A673 (cell line): ENCODE measurements at regions not wholly inside any gene's neighbourhood (a gene's known extent, or its start where the extent isn't known, plus 50 kb on each side); places are given as distances from the start of the nearest gene placed in this dataset.

Experiments used
- BruUV-seq: library from RNA; stranded (reverse); fragments of 400-500 nt; replicated peaks from 2 replicates; lab custom pipeline; 2021; lab: Mats Ljungman, UMichigan
- CTCF ChIA-PET: fragments of 300-600 bp; sonication (Branson Sonifier 250); formaldehyde crosslinking; loops from one replicate; lab custom pipeline; 2022; ENCODE audit warnings: antibody characterized with exemption; lab: Charles Lee
- POLR2A ChIA-PET: fragments of 300-600 bp; sonication (Branson Sonifier 250); formaldehyde crosslinking; loops from one replicate; lab custom pipeline; 2022; ENCODE audit warnings: antibody characterized with exemption; ENCODE audit not compliant: low non-redundant PET; lab: Charles Lee
- DNase-seq: peaks from one replicate; pipeline ENCODE4 v3.0.0-alpha.2; 2015; ENCODE audit warnings: low spot score
- H3K27ac ChIP-seq: fragments of 200-600 bp; sonication (generic); 2 replicates; pipeline ENCODE4 v1.5.1; 2016; ENCODE audit warnings: mixed run types, low read depth, mild to moderate bottlenecking, mixed read lengths, antibody characterized with exemption, low read length; ENCODE audit not compliant: poor library complexity, severe bottlenecking
- H3K27me3 ChIP-seq: fragments of 200-600 bp; sonication (generic); replicated peaks from 2 replicates; pipeline ENCODE4 v1.6.1; 2017; ENCODE audit warnings: mixed run types, low read depth, mild to moderate bottlenecking, mixed read lengths, antibody characterized with exemption, low read length; ENCODE audit not compliant: insufficient read depth, poor library complexity
- H3K36me3 ChIP-seq: fragments of 200-600 bp; sonication (generic); 2 replicates; pipeline ENCODE4 v1.6.1; 2016; ENCODE audit warnings: mixed run types, mild to moderate bottlenecking, mixed read lengths, antibody characterized with exemption, low read length; ENCODE audit not compliant: insufficient read depth, poor library complexity, severe bottlenecking
- H3K4me1 ChIP-seq: fragments of 200-600 bp; sonication (generic); 2 replicates; pipeline ENCODE4 v1.6.1; 2017; ENCODE audit warnings: mixed run types, mild to moderate bottlenecking, mixed read lengths, antibody characterized with exemption, low read length; ENCODE audit not compliant: insufficient read depth, poor library complexity, severe bottlenecking
- H3K4me3 ChIP-seq: fragments of 200-600 bp; sonication (generic); 2 replicates; pipeline ENCODE4 v1.5.1; 2016; ENCODE audit warnings: low read depth, mixed run types, mild to moderate bottlenecking, mixed read lengths, low read length; ENCODE audit not compliant: poor library complexity, severe bottlenecking
- H3K9me3 ChIP-seq: fragments of 200-600 bp; sonication (generic); 2 replicates; pipeline ENCODE4 v1.6.1; 2016; ENCODE audit warnings: mixed run types, low read depth, mild to moderate bottlenecking, mixed read lengths, antibody characterized with exemption, low read length; ENCODE audit not compliant: poor library complexity, severe bottlenecking
- EZH2 ChIP-seq: fragments of 200-600 bp; sonication (generic); IDR thresholded peaks from 2 replicates; pipeline ENCODE4 v1.6.1; 2017; ENCODE audit warnings: borderline replicate concordance, low read depth, mild to moderate bottlenecking, mixed read lengths, antibody characterized with exemption, low read length; ENCODE audit not compliant: poor library complexity, severe bottlenecking
- intact Hi-C: fragments of 100-400 bp; cut with micrococcal nuclease; formaldehyde crosslinking; loops from one replicate; pipeline ENCODE4 v1.10.0; 2022; ENCODE audit not compliant: unreplicated experiment
- TF ChIP-seq, protein P1 (sequence below): fragments of 300-800, 200-600 bp; sonication (generic); conservative IDR thresholded peaks from 2 replicates; pipeline ENCODE4 v1.5.1; 2017; ENCODE audit warnings: low read depth, mild to moderate bottlenecking, antibody characterized with exemption, low read length, moderate library complexity, mixed read lengths

DNA sequence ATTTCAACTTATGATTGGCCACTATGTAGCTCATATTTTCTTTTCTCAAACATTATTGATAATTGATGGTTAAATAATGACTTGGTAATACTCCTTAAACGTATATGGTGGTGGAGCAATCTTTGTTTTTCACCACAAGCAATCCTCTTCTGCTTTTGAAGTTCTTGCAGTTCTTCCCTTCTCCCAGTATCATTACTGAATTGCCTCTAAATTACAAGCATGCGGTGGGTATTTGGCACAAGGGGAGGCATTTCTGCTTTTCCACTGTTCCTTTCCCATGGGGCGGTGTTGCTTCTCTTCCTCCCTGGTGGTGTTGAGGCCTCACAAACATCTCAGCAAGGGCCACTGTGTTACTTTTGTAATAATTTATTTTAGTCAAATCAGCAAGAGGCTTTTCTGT lies 234.4 kb upstream of the RXFP2 start:
- Histone ChIP-seq H3K36me3 (no peaks in the 10 kb centered on the region), H3K9me3 (no peaks in the 10 kb centered on the region), H3K4me3 (no peak overlapping the region), H3K27me3 (no peaks in the 10 kb centered on the region), H3K4me1 (no peaks in the 10 kb centered on the region), H3K27ac (no peak overlapping the region)
- no TSS peak for BruUV-seq
- DNase-seq: no peak
- intact Hi-C loops: no loop called here
- CTCF ChIA-PET: no interaction called here
- TF ChIP-seq EZH2: no peak
- TF ChIP-seq, protein P1, sequence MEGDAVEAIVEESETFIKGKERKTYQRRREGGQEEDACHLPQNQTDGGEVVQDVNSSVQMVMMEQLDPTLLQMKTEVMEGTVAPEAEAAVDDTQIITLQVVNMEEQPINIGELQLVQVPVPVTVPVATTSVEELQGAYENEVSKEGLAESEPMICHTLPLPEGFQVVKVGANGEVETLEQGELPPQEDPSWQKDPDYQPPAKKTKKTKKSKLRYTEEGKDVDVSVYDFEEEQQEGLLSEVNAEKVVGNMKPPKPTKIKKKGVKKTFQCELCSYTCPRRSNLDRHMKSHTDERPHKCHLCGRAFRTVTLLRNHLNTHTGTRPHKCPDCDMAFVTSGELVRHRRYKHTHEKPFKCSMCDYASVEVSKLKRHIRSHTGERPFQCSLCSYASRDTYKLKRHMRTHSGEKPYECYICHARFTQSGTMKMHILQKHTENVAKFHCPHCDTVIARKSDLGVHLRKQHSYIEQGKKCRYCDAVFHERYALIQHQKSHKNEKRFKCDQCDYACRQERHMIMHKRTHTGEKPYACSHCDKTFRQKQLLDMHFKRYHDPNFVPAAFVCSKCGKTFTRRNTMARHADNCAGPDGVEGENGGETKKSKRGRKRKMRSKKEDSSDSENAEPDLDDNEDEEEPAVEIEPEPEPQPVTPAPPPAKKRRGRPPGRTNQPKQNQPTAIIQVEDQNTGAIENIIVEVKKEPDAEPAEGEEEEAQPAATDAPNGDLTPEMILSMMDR: no peak
- POLR2A ChIA-PET: no interaction called here

- intact Hi-C loops: no loop called here
- ChIA-PET POLR2A (no interaction called here), CTCF (no interaction called here)
- no peak overlapping the region for H3K4me3 ChIP-seq
- BruUV-seq: no TSS peak
- TF ChIP-seq, protein P1: no peak
- no peak for TF ChIP-seq EZH2
- H3K36me3 ChIP-seq: no peaks in the 10 kb centered on the region
- H3K27ac ChIP-seq: no peak overlapping the region
- no peaks in the 10 kb centered on the region for H3K9me3 ChIP-seq
- no peak for DNase-seq
- H3K27me3 ChIP-seq: no peaks in the 10 kb centered on the region
- no peaks in the 10 kb centered on the region for H3K4me1 ChIP-seq
These were observed 227.0 kb upstream of the RXFP2 start for GRCh38 chr13:31512331-31512730.

- H3K27me3 ChIP-seq: no peaks in the 10 kb centered on the region
- no peak overlapping the region for H3K4me3 ChIP-seq
- H3K36me3 ChIP-seq: no peaks in the 10 kb centered on the region
- no peaks in the 10 kb centered on the region for H3K4me1 ChIP-seq
- no peaks in the 10 kb centered on the region for H3K9me3 ChIP-seq
- no peak for DNase-seq
- TF ChIP-seq EZH2: no peak
- TF ChIP-seq, protein P1: no peak
- BruUV-seq: no TSS peak
- intact Hi-C loops: no loop called here
- no peak overlapping the region for H3K27ac ChIP-seq
- ChIA-PET CTCF (no interaction called here), POLR2A (no interaction called here)
These were observed 224.4 kb upstream of the RXFP2 start for GRCh38 chr13:31514932-31515331.
